ENCODE measurements at regions not wholly inside any gene's neighbourhood (a gene's known extent, or its start where the extent isn't known, plus 50 kb on each side); places are given as distances from the start of the nearest gene placed in this dataset.

DNA sequence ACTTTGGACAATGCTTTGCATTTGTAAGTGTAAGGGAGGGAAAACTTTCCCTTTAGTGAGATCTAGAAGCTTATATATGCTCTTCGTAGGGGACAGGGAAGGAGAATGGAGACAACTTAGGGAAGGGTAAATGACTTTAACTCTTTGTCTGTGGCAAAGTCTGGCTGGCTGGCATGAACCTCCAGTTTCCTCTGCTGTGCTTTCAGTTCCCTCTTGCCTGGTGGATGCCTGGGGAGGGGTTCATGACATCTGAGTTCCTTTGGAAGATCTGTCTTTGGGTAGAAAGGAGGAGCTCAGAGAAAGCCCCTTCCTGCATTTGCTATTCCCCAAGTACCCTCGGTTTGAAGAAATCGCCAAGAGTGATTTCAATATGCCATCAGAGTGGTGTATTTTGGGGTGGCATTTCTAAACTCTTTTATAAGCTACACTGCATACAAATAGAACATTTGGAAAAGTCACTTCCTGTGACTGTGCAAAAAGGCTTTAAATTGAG, 143.6 kb downstream of the VAPA start:
- DNase-seq (ENCODE audit: low spot score), result no peak

GRCh38 chr18:10057894-10058791, 144.3 kb downstream of the VAPA start:
- DNase-seq (ENCODE audit: low spot score), result no peak

DNA sequence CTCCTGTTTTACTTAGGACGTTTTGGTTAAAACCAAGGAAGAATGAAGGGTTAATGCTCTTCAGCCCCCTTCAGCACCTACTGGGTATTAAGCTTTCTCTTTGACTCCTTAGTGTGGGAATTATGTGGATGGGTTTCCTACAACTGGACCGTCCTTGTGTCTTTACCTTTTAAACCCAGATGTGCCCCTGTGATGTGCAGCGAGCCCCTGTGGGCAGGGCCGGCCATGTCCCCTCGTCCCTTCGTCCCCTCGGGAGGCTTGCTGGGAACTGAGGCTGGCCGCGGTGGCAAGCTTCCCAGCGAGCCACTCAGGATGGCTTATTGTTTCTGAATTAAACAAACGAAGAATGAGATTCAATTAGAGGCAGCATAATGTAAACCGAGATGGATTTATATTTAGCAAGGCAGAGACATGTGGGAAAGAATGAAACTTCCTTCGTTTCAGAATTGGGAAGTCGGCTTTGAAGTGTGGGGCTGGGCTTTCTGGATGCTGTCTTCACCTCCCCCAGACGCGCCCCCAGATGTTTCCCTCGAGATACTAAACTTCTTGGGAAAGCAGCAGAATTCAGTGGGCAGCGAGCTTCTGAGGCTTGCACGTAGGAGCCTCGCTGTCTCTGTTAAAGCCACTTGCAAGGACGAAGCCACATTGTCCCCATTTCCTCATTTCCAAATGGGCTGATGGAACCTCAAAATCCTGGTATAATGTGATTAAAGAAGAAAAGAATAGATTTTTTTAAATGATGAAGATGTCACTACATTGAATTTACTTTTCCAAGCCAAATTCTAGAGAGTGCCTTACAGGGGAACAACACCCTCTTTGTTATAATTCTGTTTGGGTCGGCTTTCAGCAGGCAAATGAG, 146.0 kb downstream of the VAPA start:
- no peak for DNase-seq (ENCODE audit: low spot score)

DNA sequence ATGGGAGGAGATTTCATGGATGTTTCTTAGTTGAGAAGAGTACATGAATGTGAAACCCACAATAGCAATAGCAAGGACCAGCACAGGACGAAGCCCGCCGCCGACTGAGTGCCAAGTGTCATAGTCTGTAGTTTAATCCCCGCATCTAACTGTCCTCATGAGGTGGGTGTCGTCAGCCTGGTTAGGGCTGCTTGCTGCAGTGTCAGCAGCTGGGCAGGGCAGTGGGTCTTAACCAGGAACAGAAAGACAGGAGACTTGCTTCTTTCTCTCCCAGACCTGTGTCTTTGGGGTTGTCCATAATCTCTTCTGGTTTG, 146.6 kb downstream of the VAPA start:
- DNase-seq (ENCODE audit: low spot score), result no peak

GRCh38 chr18:10060841-10061240, 147.0 kb downstream of the VAPA start:
- no peak for DNase-seq (ENCODE audit: low spot score)

DNA sequence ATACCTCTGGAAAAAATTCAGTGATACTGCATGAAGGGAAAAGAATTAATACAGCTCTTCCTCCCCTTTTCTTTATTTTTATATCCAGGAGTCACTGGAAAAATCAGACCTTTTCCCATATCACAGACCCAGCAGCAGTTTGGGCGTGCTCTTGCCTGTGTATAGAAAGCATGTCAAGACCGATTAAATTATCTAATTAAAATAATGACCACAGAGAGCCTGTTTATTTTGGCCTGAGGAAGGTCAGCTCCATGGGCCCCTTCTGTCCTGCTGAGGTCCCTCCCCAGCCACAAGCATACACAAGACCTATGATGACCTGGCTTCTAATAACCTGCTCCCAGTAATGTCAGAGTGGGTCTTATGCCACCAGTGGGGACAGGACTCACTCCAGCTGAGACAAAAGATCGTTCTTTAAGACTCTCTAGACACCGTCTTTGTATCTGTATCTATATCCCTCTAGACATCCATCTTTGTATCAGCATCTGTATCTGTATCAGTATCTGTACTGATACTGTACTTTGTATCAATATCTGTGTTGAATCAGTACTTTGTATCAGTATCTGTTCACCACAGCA, 147.8 kb downstream of the VAPA start:
- DNase-seq (ENCODE audit: low spot score), result no peak

DNA sequence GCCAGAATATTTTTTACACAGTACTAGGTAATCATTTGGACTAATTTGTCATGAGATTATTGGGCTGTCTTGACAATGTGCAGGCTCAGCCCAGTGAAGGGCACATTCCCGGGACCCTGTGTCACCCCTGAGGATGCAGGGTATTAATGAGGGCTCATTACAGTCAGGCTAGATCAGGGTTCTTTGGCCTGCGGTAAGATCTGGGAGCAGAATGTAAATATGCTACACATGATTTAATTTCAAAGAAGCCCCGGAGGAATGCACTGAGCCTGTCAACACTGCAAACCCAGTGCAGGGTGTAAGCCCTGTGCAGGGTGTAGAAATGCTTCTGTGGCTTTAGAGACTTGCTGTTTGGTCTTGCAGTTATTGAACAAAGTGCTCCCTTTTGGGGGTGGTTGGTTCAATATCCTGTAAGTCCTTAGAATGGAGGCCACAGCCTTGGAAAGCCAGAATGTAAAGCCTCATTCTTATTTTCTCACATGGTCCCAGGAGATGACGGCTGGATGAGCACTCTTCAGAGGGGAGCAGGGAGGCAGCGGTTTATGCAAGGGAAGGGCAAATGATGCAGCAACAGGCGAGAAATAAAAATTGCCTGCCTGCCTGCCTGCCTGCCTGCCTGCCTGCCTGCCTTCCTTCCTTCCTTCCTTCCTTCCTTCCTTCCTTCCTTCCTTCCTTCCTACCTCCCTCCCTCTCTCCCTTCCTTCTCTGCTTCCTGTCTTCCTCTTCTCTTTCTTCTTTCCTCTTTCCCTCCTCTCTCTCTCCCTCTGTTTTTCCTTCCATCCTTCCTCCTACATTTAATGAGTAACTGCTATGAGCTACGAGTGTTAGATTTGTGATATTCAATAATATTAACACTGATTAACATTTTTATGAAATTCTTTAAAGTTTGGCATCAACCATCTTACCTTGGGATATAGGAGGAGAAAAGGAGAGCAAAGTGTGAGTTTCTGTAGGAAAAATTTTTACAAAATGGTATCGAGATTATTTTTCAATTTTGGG, 148.8 kb downstream of the VAPA start:
- DNase-seq (ENCODE audit: low spot score), result no peak

DNA sequence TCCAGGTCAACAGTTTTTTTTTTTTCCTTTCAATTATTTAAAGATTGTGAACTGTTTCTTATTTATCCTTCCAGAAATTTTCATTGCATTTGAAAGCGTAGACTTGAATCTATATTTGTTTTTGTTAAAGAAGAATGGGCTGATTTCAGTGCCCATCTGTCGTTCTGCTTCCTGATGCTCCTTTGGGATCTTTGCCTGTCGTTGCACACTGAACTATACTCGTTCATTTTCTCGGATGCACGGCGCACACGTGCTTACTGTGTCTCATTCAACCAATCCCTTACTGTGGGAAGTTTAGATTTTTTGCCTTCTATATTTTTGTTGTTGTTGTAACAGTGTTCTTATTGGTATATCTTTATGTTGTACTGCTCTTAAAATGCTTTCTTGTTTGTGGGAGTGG, 149.7 kb downstream of the VAPA start:
- DNase-seq (ENCODE audit: low spot score), result no peak

GRCh38 chr18:10064267-10064666, 150.5 kb downstream of the VAPA start:
- no peak for DNase-seq (ENCODE audit: low spot score)

DNA sequence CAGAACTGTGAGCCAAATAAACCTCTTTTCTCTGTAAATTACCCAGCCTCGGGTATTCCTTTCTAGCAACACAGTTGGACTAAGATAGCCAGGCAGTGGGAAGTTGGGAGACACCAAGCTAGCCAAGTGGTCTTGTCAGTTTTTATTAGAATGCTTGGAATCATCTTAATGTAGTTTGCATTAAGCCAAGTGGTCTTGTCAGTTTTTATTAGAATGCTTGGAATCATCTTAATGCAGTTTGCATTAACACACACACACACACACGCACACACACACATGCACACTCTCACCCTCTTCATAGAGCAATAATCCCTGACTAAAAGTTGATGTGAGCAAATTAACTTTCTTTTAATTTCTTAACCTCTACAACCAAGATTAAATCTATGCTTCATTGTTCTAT, 151.5 kb downstream of the VAPA start:
- DNase-seq (ENCODE audit: low spot score), result no peak

DNA sequence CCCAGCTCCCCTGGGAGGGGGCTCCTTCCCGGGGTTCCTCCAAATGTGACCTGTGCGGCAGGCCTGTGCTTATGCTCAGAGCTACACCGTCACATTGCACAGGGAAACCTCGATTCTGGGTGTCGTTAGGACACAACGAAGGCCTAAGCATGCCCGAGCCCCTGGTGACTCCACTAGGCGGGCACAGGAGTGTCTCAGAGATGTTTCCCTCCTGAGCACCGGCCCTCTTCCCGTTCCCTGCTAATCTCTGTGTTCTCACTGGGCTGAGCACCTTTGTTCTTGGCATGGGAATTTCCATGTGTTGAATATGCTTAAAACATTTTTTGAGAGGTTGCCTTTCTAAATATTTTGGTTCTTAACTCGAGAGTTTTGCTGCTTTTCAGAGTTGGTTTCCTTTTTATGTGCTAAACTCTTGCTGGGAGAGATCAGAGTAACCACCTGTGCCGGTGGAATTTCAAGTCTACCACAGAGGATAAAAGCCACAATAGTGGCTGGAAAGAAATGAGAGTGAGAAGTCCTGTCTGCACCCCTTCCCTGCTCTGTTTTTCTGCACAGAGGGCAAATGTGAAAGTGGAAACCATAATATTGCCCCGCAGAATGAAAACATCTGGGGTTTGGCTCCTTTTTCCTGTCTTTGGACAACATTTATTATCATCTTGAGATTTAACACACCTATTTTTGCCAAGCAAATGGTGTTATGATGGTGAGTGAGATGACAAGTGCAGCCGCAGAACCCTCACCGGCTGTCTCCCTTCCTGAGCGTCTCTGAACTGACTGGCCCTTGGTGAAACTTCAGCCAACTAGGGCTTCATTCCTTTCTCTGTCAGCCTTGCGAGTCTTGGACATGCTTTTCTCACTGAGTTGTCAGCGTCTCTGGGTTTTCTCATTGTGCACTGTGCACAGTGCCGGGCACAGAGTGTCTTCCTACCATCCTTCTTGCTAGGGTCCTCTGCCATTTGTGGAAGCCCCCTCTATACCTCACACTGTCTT, 154.1 kb downstream of the VAPA start:
- DNase-seq (ENCODE audit: low spot score), result no peak

- no peak for DNase-seq (ENCODE audit: low spot score)
These were observed 155.2 kb downstream of the VAPA start for GRCh38 chr18:10068766-10069567.

- DNase-seq (ENCODE audit: low spot score), result no peak
These were observed 156.8 kb downstream of the VAPA start for GRCh38 chr18:10070561-10071000.

GRCh38 chr18:10072671-10073175, 158.9 kb downstream of the VAPA start:
- no peak for DNase-seq (ENCODE audit: low spot score)

DNA sequence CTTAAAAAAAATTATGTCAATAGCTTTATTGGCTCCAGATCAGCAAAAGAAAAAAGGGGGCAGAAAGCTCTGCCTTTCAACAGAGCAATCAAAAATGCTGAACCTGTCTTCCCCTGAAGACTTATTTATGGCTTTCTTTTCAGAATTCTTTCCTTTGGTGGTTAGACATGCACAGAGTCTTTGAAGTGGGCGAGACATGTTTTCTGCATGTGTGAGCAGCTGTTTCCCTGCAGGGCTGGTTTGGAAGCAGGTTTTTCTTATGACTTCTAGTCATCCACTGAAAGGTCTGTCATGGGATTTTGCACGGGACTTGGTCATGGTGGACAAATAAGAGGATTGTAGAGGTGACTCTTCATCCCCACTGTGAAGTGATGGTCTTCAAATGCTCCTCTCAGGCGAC, 160.3 kb downstream of the VAPA start:
- no peak for DNase-seq (ENCODE audit: low spot score)

DNA sequence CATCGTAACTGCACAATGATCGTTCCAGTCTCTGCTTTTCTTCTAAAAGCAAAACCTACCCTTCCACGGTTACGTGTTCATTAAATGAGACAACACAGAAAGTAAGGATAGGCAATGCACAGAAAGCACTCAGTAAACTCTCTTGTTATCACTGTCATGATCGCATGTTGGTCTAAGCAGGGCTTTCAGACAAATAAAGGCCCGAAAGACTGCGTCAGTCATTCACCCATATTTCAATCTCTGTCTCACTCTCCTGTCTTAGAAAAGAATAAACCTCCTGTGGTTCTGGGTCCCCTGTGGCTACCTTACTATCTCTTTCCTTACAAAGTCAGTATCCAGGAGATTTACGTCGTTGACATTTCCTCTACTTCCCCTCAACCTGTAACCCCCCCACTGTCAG, 160.9 kb downstream of the VAPA start:
- DNase-seq (ENCODE audit: low spot score), result no peak

- DNase-seq (ENCODE audit: low spot score), result no peak
These were observed 162.8 kb downstream of the VAPA start for GRCh38 chr18:10076502-10077030.

DNA sequence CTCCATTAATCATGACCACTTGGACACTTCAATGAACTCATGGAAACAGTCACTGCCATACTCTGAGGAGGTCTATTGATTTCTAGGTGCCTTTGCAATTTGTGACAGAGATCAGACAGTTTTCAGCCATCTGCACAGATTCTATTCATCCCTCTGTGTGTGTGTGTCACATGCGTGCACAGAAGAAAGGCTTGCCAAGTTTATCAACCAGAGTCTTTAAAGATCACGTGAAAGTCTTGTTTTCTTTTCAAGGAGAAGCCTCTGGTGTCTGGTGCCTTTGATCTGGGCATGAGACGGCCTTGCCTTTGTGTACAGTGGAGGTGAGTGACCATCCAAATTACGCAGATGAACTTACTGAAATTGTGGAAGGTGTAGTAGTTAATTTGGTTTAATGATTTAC, 164.2 kb downstream of the VAPA start:
- no peak for DNase-seq (ENCODE audit: low spot score)

Data from mesenteric fat pad (tissue), 1 donor.